Thoracic aorta (tissue), 2 donors: ENCODE measurements at regions not wholly inside any gene's neighbourhood (a gene's known extent, or its start where the extent isn't known, plus 50 kb on each side); places are given as distances from the start of the nearest gene placed in this dataset.

Experiments used
- ATAC-seq: fragments of 150-250 bp; one replicate; pipeline ENCODE4 v1.8.0; 2017; ENCODE audit warnings: low read depth; ENCODE audit not compliant: insufficient number of reproducible peaks, low FRiP score
- DNase-seq: peaks from one replicate; pipeline ENCODE4 v3.0.0-alpha.2; 2020; ENCODE audit warnings: low spot score
- H3K27ac ChIP-seq, 2 donors: fragments of 200-600 bp; sonication (generic); 1 replicate in 1 of 2; 2 replicates in 1 of 2; pipeline ENCODE4 v1.5.1; 2016; ENCODE audit warnings: mild to moderate bottlenecking in 2 of 2, moderate library complexity in 2 of 2
- H3K27me3 ChIP-seq: fragments of 200-600 bp; sonication (generic); replicated peaks from 2 replicates; pipeline ENCODE4 v1.6.0; 2016; ENCODE audit warnings: mild to moderate bottlenecking; ENCODE audit not compliant: insufficient read depth
- H3K36me3 ChIP-seq: fragments of 200-600 bp; sonication (generic); one replicate; pipeline ENCODE4 v1.5.1; 2016
- H3K4me1 ChIP-seq, 2 donors: fragments of 200-600 bp; sonication (generic); 1 replicate in 1 of 2; 2 replicates in 1 of 2; pipeline versions ENCODE4 v1.5.1 to v1.6.0; 2016; ENCODE audit warnings: low read depth in 2 of 2, mild to moderate bottlenecking in 1 of 2; ENCODE audit not compliant: control insufficient read depth in 1 of 2
- H3K4me3 ChIP-seq: fragments of 200-600 bp; sonication (generic); 2 replicates; pipeline ENCODE4 v1.5.1; 2016; ENCODE audit warnings: mild to moderate bottlenecking
- H3K9me3 ChIP-seq: fragments of 200-600 bp; sonication (generic); 2 replicates; pipeline ENCODE4 v1.5.1; 2016
- CTCF ChIP-seq: fragments of 200-600 bp; sonication (generic); IDR thresholded peaks from one replicate; pipeline ENCODE4 v1.5.1; 2019; ENCODE audit warnings: antibody characterized with exemption

GRCh38 chr12:76226397-76226796, 121.8 kb downstream of the BBS10 start:
- Histone ChIP-seq H3K4me1 (no peaks in the 10 kb centered on the region), H3K27me3 (no peaks in the 10 kb centered on the region), H3K9me3 (no peaks in the 10 kb centered on the region), H3K4me3 (no peak overlapping the region), H3K27ac (no peak overlapping the region), H3K36me3 (no peaks in the 10 kb centered on the region)
- DNase-seq (no peak), ATAC-seq (no peak)
- TF ChIP-seq CTCF = no peak

GRCh38 chr12:76223869-76224268, 124.3 kb downstream of the BBS10 start:
- Histone ChIP-seq H3K27me3 (no peaks in the 10 kb centered on the region), H3K36me3 (no peaks in the 10 kb centered on the region), H3K27ac (no peak overlapping the region), H3K9me3 (no peaks in the 10 kb centered on the region), H3K4me1 (no peaks in the 10 kb centered on the region), H3K4me3 (no peak overlapping the region)
- TF ChIP-seq CTCF = no peak
- DNase-seq (no peak), ATAC-seq (no peak)

- ATAC-seq (no peak), DNase-seq (no peak)
- Histone ChIP-seq H3K4me3 (no peak overlapping the region), H3K36me3 (no peaks in the 10 kb centered on the region), H3K4me1 (no peaks in the 10 kb centered on the region), H3K9me3 (no peaks in the 10 kb centered on the region), H3K27me3 (no peaks in the 10 kb centered on the region), H3K27ac (no peak overlapping the region)
- no peak for TF ChIP-seq CTCF
These were observed 127.2 kb downstream of the BBS10 start for GRCh38 chr12:76220980-76221379.

GRCh38 chr12:76219806-76220205, 128.4 kb downstream of the BBS10 start:
- ATAC-seq = no peak
- no peak overlapping the region for H3K27ac ChIP-seq
- H3K4me1 ChIP-seq = no peaks in the 10 kb centered on the region
- no peaks in the 10 kb centered on the region for H3K36me3 ChIP-seq
- no peak overlapping the region for H3K4me3 ChIP-seq
- H3K9me3 ChIP-seq = no peaks in the 10 kb centered on the region
- no peak for TF ChIP-seq CTCF
- DNase-seq = no peak
- H3K27me3 ChIP-seq = no peaks in the 10 kb centered on the region

- ATAC-seq (no peak), DNase-seq (no peak)
- no peaks in the 10 kb centered on the region for H3K9me3 ChIP-seq
These were observed 131.4 kb downstream of the BBS10 start for GRCh38 chr12:76216585-76217472.

More at GRCh38 chr12:76216585-76217472, 131.4 kb downstream of the BBS10 start:
- no peaks in the 10 kb centered on the region for H3K4me1 ChIP-seq
- no peak for TF ChIP-seq CTCF
- no peaks in the 10 kb centered on the region for H3K36me3 ChIP-seq
- H3K27me3 ChIP-seq = no peaks in the 10 kb centered on the region
- H3K4me3 ChIP-seq = no peak overlapping the region
- H3K27ac ChIP-seq = no peak overlapping the region
